Mucosa of descending colon (tissue), 3 donors: ENCODE measurements at regions not wholly inside any gene's neighbourhood (a gene's known extent, or its start where the extent isn't known, plus 50 kb on each side); places are given as distances from the start of the nearest gene placed in this dataset.

Experiments
- ATAC-seq: fragments of 200-7000 bp; cut with Tn5 transposase; one replicate; pipeline ENCODE4 v1.9.1; 2020; ENCODE audit warnings: mild to moderate bottlenecking, moderate library complexity
- DNase-seq, 3 donors: peaks; one replicate each; pipeline ENCODE4 v3.0.0-alpha.2; 2020
- H3K36me3 ChIP-seq: fragments of 200-600 bp; one replicate; pipeline ENCODE4 v1.8.0; 2021; ENCODE audit warnings: low read depth, mild to moderate bottlenecking
- H3K4me1 ChIP-seq: fragments of 200-600 bp; one replicate; pipeline ENCODE4 v1.8.0; 2021; ENCODE audit warnings: low read depth, mild to moderate bottlenecking
- H3K4me3 ChIP-seq: fragments of 200-600 bp; one replicate; pipeline ENCODE4 v1.8.0; 2021; ENCODE audit warnings: mild to moderate bottlenecking
- H3K9me3 ChIP-seq: fragments of 200-600 bp; one replicate; pipeline ENCODE4 v1.8.0; 2021; ENCODE audit warnings: mild to moderate bottlenecking
- CTCF ChIP-seq: fragments of 200-600 bp; IDR thresholded peaks from one replicate; pipeline ENCODE4 v1.8.0; 2022; ENCODE audit warnings: antibody characterized with exemption, mild to moderate bottlenecking
- intact Hi-C, 2 donors: fragments of 100-400 bp; cut with DNase I in 1 of 2; cut with micrococcal nuclease in 1 of 2; formaldehyde crosslinking; loops; one replicate each; pipeline versions ENCODE4 v1.11.0 to v1.11.1; 2022; cut with DNase I, micrococcal nuclease
- donor health status: DM: no; HTN: no; CAD: no; lungs with moderate emphysema.
- donor health status: DM: no; HTN: no; CAD: no.
- donor health status: DM: no; HTN: yes; CAD: no.

GRCh38 chr15:70602834-70603560 lies 160.4 kb downstream of the UACA start:
- TF ChIP-seq CTCF: no peak
- no peaks in the 10 kb centered on the region for H3K4me1 ChIP-seq
- no peak for DNase-seq
- no peaks in the 10 kb centered on the region for H3K9me3 ChIP-seq
- intact Hi-C loops: no loop called here
- no peaks in the 10 kb centered on the region for H3K36me3 ChIP-seq
- H3K4me3 ChIP-seq: no peak overlapping the region
- no peak for ATAC-seq

GRCh38 chr15:70602281-70602680 lies 161.1 kb downstream of the UACA start:
- Histone ChIP-seq H3K36me3 (no peaks in the 10 kb centered on the region), H3K4me3 (no peak overlapping the region), H3K9me3 (no peaks in the 10 kb centered on the region), H3K4me1 (no peaks in the 10 kb centered on the region)
- DNase-seq: no peak
- TF ChIP-seq CTCF: no peak
- no peak for ATAC-seq
- intact Hi-C loops: no loop called here

GRCh38 chr15:70597945-70598344 lies 165.4 kb downstream of the UACA start:
- Histone ChIP-seq H3K4me1 (no peaks in the 10 kb centered on the region), H3K4me3 (no peak overlapping the region), H3K9me3 (peaks cover 2% of the 10 kb centered on the region), H3K36me3 (no peaks in the 10 kb centered on the region)
- ATAC-seq: no peak
- intact Hi-C loops: no loop called here
- DNase-seq: no peak
- TF ChIP-seq CTCF: no peak

- TF ChIP-seq CTCF: no peak
- H3K36me3 ChIP-seq: no peaks in the 10 kb centered on the region
- ATAC-seq: no peak
- intact Hi-C loops: no loop called here
- no peak overlapping the region for H3K4me3 ChIP-seq
- no peak for DNase-seq
- peaks cover 2% of the 10 kb centered on the region for H3K9me3 ChIP-seq
- H3K4me1 ChIP-seq: no peaks in the 10 kb centered on the region
Measured at GRCh38 chr15:70597056-70597603, 166.2 kb downstream of the UACA start.

GRCh38 chr15:70596354-70597055 lies 166.9 kb downstream of the UACA start:
- intact Hi-C loops: no loop called here
- Histone ChIP-seq H3K4me1 (no peaks in the 10 kb centered on the region), H3K4me3 (no peak overlapping the region), H3K9me3 (peaks cover 2% of the 10 kb centered on the region), H3K36me3 (no peaks in the 10 kb centered on the region)
- no peak for DNase-seq
- TF ChIP-seq CTCF: no peak
- peak; percentile 69 for ATAC-seq
